ENCODE measurements at regions not wholly inside any gene's neighbourhood (a gene's known extent, or its start where the extent isn't known, plus 50 kb on each side); places are given as distances from the start of the nearest gene placed in this dataset.

- TF ChIP-seq CTCF (IDR thresholded peaks at IDR 0.05) (no peak), EP300 (IDR thresholded peaks at IDR 0.05) (no peak), POLR2A (IDR thresholded peaks at IDR 0.05) (no peak)
These were observed 159.9 kb upstream of the MED14 start for GRCh38 chrX:40895246-40895645.

Measured in upper lobe of left lung (tissue), 4 donors.